ENCODE measurements at regions not wholly inside any gene's neighbourhood (a gene's known extent, or its start where the extent isn't known, plus 50 kb on each side); places are given as distances from the start of the nearest gene placed in this dataset.

DNA sequence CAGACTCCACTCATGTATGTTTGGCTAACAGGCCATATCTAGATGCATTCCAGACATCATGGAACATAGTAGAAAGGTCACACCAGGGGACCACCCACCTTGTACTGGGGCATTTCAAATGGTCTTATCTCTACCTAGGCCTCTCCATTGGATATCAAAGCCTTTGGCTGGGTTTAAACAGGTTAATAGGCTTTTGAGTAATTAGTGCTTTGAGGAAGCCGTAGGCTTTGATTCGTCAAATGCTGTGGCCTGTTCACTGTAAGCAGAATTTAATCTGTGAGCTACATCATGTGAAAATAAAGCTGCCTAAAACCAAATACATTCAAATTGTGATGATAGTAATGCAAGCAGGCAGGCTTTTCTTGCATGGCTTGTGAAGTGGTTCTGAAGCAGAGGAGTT lies 129.5 kb downstream of the ST8SIA2 start:
- TF ChIP-seq, protein P1, sequence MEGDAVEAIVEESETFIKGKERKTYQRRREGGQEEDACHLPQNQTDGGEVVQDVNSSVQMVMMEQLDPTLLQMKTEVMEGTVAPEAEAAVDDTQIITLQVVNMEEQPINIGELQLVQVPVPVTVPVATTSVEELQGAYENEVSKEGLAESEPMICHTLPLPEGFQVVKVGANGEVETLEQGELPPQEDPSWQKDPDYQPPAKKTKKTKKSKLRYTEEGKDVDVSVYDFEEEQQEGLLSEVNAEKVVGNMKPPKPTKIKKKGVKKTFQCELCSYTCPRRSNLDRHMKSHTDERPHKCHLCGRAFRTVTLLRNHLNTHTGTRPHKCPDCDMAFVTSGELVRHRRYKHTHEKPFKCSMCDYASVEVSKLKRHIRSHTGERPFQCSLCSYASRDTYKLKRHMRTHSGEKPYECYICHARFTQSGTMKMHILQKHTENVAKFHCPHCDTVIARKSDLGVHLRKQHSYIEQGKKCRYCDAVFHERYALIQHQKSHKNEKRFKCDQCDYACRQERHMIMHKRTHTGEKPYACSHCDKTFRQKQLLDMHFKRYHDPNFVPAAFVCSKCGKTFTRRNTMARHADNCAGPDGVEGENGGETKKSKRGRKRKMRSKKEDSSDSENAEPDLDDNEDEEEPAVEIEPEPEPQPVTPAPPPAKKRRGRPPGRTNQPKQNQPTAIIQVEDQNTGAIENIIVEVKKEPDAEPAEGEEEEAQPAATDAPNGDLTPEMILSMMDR (IDR thresholded peaks at IDR 0.05), result no peak
- no peak for TF ChIP-seq POLR2A (IDR thresholded peaks at IDR 0.05)
- TF ChIP-seq POLR2AphosphoS5 (IDR thresholded peaks at IDR 0.05), result no peak
